IMR-90 (cell line): ENCODE measurements at regions not wholly inside any gene's neighbourhood (a gene's known extent, or its start where the extent isn't known, plus 50 kb on each side); places are given as distances from the start of the nearest gene placed in this dataset.

Experiments used
- ATAC-seq: fragments of 200-7000 bp; cut with Tn5 transposase; 2 replicates; pipeline ENCODE4 v1.9.1; 2020; ENCODE audit warnings: low read depth, mild to moderate bottlenecking, moderate library complexity
- BruUV-seq: library from RNA; stranded (reverse); fragments of 400-500 nt; replicated peaks from 2 replicates; lab custom pipeline; 2021; lab: Mats Ljungman, UMichigan
- CTCF ChIA-PET: fragments of 300-600 bp; formaldehyde crosslinking; extraction: SDS; loops from one replicate; lab custom pipeline; 2021; ENCODE audit warnings: antibody characterized with exemption; lab: Yijun Ruan, JAX
- POLR2A ChIA-PET: fragments of 300-600 bp; sonication (Branson Sonifier 250); formaldehyde crosslinking; loops from one replicate; lab custom pipeline; 2022; ENCODE audit warnings: antibody characterized with exemption; ENCODE audit not compliant: unreplicated experiment; lab: Charles Lee
- DNase-seq: peaks from one replicate; pipeline ENCODE4 v3.0.0; 2013
- H2AFZ ChIP-seq: replicated peaks from 2 replicates; pipeline ENCODE3; 2013; ENCODE audit warnings: low read length, mild to moderate bottlenecking; ENCODE audit not compliant: poor library complexity
- H2AK5ac ChIP-seq: 2 replicates; pipeline ENCODE4 v1.6.1; 2013; ENCODE audit warnings: low read depth, low read length, inconsistent platforms
- H2AK9ac ChIP-seq: replicated peaks from 2 replicates; pipeline ENCODE3; 2013; ENCODE audit warnings: mild to moderate bottlenecking, low read depth, low read length, moderate library complexity; ENCODE audit not compliant: poor library complexity
- H2BK120ac ChIP-seq: 2 replicates; pipeline ENCODE4 v1.6.1; 2013; ENCODE audit warnings: low read depth, low read length, inconsistent platforms
- H2BK15ac ChIP-seq: 3 replicates; pipeline ENCODE4 v1.6.1; 2013; ENCODE audit warnings: low read depth, low read length, inconsistent platforms
- H2BK20ac ChIP-seq: 2 replicates; pipeline ENCODE4 v1.6.1; 2013; ENCODE audit warnings: low read depth, mild to moderate bottlenecking, inconsistent platforms, low read length, moderate library complexity
- H2BK5ac ChIP-seq: 2 replicates; pipeline ENCODE4 v1.6.1; 2013; ENCODE audit warnings: mild to moderate bottlenecking, low read depth, low read length, inconsistent platforms; ENCODE audit not compliant: poor library complexity, severe bottlenecking
- H3K14ac ChIP-seq: replicated peaks from 2 replicates; pipeline ENCODE4 v1.6.1; 2013; ENCODE audit warnings: low read depth, low read length, inconsistent platforms
- H3K18ac ChIP-seq: 2 replicates; pipeline ENCODE4 v1.6.1; 2013; ENCODE audit warnings: low read depth, low read length, control low read depth
- H3K23ac ChIP-seq: 2 replicates; pipeline ENCODE4 v1.6.1; 2013; ENCODE audit warnings: low read depth, low read length, inconsistent platforms
- H3K27ac ChIP-seq: 2 replicates; pipeline ENCODE4 v1.5.1; 2013; ENCODE audit warnings: mild to moderate bottlenecking, control low read depth, low read length; ENCODE audit not compliant: insufficient read depth
- H3K27me3 ChIP-seq: 2 replicates; pipeline ENCODE4 v1.6.1; 2013; ENCODE audit warnings: low read length; ENCODE audit not compliant: control insufficient read depth, insufficient read depth
- H3K36me3 ChIP-seq: 2 replicates; pipeline ENCODE4 v1.6.1; 2013; ENCODE audit warnings: low read length, mixed read lengths; ENCODE audit not compliant: control insufficient read depth, insufficient read depth
- H3K4ac ChIP-seq: 2 replicates; pipeline ENCODE4 v1.6.1; 2013; ENCODE audit warnings: low read depth, low read length, inconsistent platforms
- H3K4me1 ChIP-seq: 2 replicates; pipeline ENCODE4 v1.6.1; 2013; ENCODE audit warnings: low read length, mixed read lengths; ENCODE audit not compliant: control insufficient read depth, insufficient read depth
- H3K4me2 ChIP-seq: 2 replicates; pipeline ENCODE4 v1.6.1; 2013; ENCODE audit warnings: low read depth, mild to moderate bottlenecking, control low read depth, low read length, moderate library complexity
- H3K4me3 ChIP-seq: 2 replicates; pipeline ENCODE4 v1.5.1; 2013; ENCODE audit warnings: low read depth, mild to moderate bottlenecking, control low read depth, low read length, moderate library complexity; ENCODE audit not compliant: insufficient read depth
- H3K56ac ChIP-seq: 2 replicates; pipeline ENCODE4 v1.6.1; 2013; ENCODE audit warnings: low read length, inconsistent platforms; ENCODE audit not compliant: insufficient read depth; ENCODE audit errors: extremely low read depth
- H3K79me1 ChIP-seq, 2 experiments: 2 replicates each; pipeline ENCODE4 v1.6.1; 2013; ENCODE audit warnings: low read length in 2 of 2, inconsistent platforms in 1 of 2, low read depth in 1 of 2
- H3K9ac ChIP-seq: 2 replicates; pipeline ENCODE4 v1.6.1; 2013; ENCODE audit warnings: low read depth, low read length, control low read depth
- H3K9me1 ChIP-seq: 2 replicates; pipeline ENCODE4 v1.6.1; 2013; ENCODE audit warnings: low read length, inconsistent platforms; ENCODE audit not compliant: insufficient read depth
- H3K9me3 ChIP-seq: 2 replicates; pipeline ENCODE4 v1.6.1; 2013; ENCODE audit warnings: low read length; ENCODE audit not compliant: control insufficient read depth, insufficient read depth
- H4K20me1 ChIP-seq: 2 replicates; pipeline ENCODE4 v1.6.1; 2013; ENCODE audit warnings: low read length, inconsistent platforms; ENCODE audit not compliant: insufficient read depth
- H4K5ac ChIP-seq: 2 replicates; pipeline ENCODE4 v1.6.1; 2013; ENCODE audit warnings: mild to moderate bottlenecking, low read depth, low read length, control low read depth
- H4K8ac ChIP-seq, 2 experiments: 2 replicates each; pipeline ENCODE4 v1.6.1; 2013; ENCODE audit warnings: low read depth in 2 of 2, low read length in 2 of 2, control low read depth in 1 of 2, inconsistent platforms in 1 of 2
- H4K91ac ChIP-seq: 2 replicates; pipeline ENCODE4 v1.6.1; 2013; ENCODE audit warnings: low read depth, low read length, inconsistent platforms; ENCODE audit not compliant: insufficient read depth
- CHD1 ChIP-seq: IDR thresholded peaks from 2 replicates; pipeline ENCODE4 v1.6.1; 2012; ENCODE audit warnings: low read depth, low read length, improper control_type of control experiment
- CTCF ChIP-seq: conservative IDR thresholded peaks from 2 replicates; pipeline ENCODE4 v1.5.1; 2012; ENCODE audit warnings: mild to moderate bottlenecking, low read depth, low read length, improper control_type of control experiment
- ELK1 ChIP-seq: fragments of 150-350 bp; IDR thresholded peaks from 2 replicates; pipeline ENCODE4 v1.6.1; 2016; ENCODE audit warnings: low read depth, mild to moderate bottlenecking, low read length, moderate library complexity, borderline replicate concordance
- FOS ChIP-seq: fragments of 150-350 bp; IDR thresholded peaks from 2 replicates; pipeline ENCODE4 v1.6.1; 2016; ENCODE audit warnings: low read depth, low read length
- NFE2L2 ChIP-seq: fragments of 150-350 bp; IDR thresholded peaks from 2 replicates; pipeline ENCODE4 v1.6.1; 2016; ENCODE audit warnings: low read depth, mild to moderate bottlenecking, low read length
- POLR2A ChIP-seq: IDR thresholded peaks from 2 replicates; pipeline ENCODE4 v1.6.1; 2012; ENCODE audit warnings: mild to moderate bottlenecking, low read depth, low read length
- RAD21 ChIP-seq: IDR thresholded peaks from 2 replicates; pipeline ENCODE4 v1.6.1; 2012; ENCODE audit warnings: low read length, improper control_type of control experiment
- RCOR1 ChIP-seq: IDR thresholded peaks from 2 replicates; pipeline ENCODE4 v1.6.1; 2012; ENCODE audit warnings: mild to moderate bottlenecking, low read length, improper control_type of control experiment; ENCODE audit not compliant: insufficient replicate concordance
- RFX5 ChIP-seq: IDR thresholded peaks from 2 replicates; pipeline ENCODE4 v1.8.0; 2012; ENCODE audit warnings: low read depth, mild to moderate bottlenecking, low read length, moderate library complexity
- SMC3 ChIP-seq: fragments of 150-350 bp; IDR thresholded peaks from 2 replicates; pipeline ENCODE4 v1.6.1; 2016; ENCODE audit warnings: low read depth, mild to moderate bottlenecking, antibody characterized with exemption, low read length, moderate library complexity
- WGBS, 2 experiments: methylation state at CpG; one replicate each; pipeline versions ENCODE4 v1.1.5 to v1.1.7; 2013; ENCODE audit warnings: missing lambda C conversion rate in 2 of 2; ENCODE audit not compliant: insufficient read length in 1 of 2; ENCODE audit errors: extremely low coverage in 2 of 2; 5-methylcytosine and 5-hydroxymethylcytosine counted together
- dilution Hi-C: fragments of 300-500 bp; cut with HindIII; formaldehyde crosslinking; loops from one replicate; pipeline ENCODE4 v1.14.3; 2018; ENCODE audit warnings: low sequenced_read_pairs; ENCODE audit not compliant: unreplicated experiment
- in situ Hi-C: fragments of 300-500 bp; cut with MboI; formaldehyde crosslinking; loops from 3 replicates; pipeline ENCODE4 v1.14.3; 2019; ENCODE audit warnings: low sequenced_read_pairs, inconsistent platforms, mixed read lengths
- intact Hi-C: fragments of 100-400 bp; cut with micrococcal nuclease; formaldehyde crosslinking; loops from 2 replicates; pipeline ENCODE4 v1.10.0; 2022

GRCh38 chrX:125544856-125545255, 225.2 kb downstream of the TEX13C start:
- H3K23ac ChIP-seq, result no peak overlapping the region
- no CpG with 5 or more reads among the region's 2 CpGs for WGBS, 2 experiments
- dilution Hi-C loops, result no loop called here

More at GRCh38 chrX:125544856-125545255, 225.2 kb downstream of the TEX13C start:
- Histone ChIP-seq H2AK5ac (no peak overlapping the region), H3K9ac (no peak overlapping the region), H2AK9ac (no peak overlapping the region), H3K4me3 (no peak overlapping the region), H3K27me3 (no peaks in the 10 kb centered on the region), H3K79me1 (no peaks in the 10 kb centered on the region), H2BK5ac (no peak overlapping the region), H4K5ac (no peak overlapping the region), H4K91ac (no peak overlapping the region), H4K20me1 (no peaks in the 10 kb centered on the region), H4K8ac (no peak overlapping the region), H3K18ac (no peak overlapping the region), H3K4ac (no peak overlapping the region), H2BK120ac (no peak overlapping the region), H3K14ac (no peak overlapping the region), H3K9me3 (no peaks in the 10 kb centered on the region), H3K56ac (no peak overlapping the region), H3K4me1 (no peaks in the 10 kb centered on the region), H3K9me1 (no peaks in the 10 kb centered on the region), H3K36me3 (no peaks in the 10 kb centered on the region), H2BK15ac (no peak overlapping the region), H3K27ac (no peak overlapping the region), H2AFZ (no peak overlapping the region), H3K4me2 (no peak overlapping the region), H2BK20ac (no peak overlapping the region)
- DNase-seq (no peak), ATAC-seq (no peak)
- CTCF ChIA-PET, result no interaction called here
- POLR2A ChIA-PET, result no interaction called here
- in situ Hi-C loops, result no loop called here
- intact Hi-C loops, result no loop called here
- BruUV-seq, result no TSS peak
- TF ChIP-seq POLR2A (no peak), ELK1 (no peak), RAD21 (no peak), NFE2L2 (no peak), CHD1 (no peak), CTCF (no peak), SMC3 (no peak), RFX5 (no peak), FOS (no peak), RCOR1 (no peak)
